SU-DHL-6 (cell line): ENCODE measurements at regions not wholly inside any gene's neighbourhood (a gene's known extent, or its start where the extent isn't known, plus 50 kb on each side); places are given as distances from the start of the nearest gene placed in this dataset.

ENCODE experiments used
- H2AFZ ChIP-seq: fragments of 200-600 bp; sonication (generic); 2 replicates; pipeline ENCODE4 v1.6.1; 2014; ENCODE audit warnings: low read depth, mild to moderate bottlenecking, moderate library complexity, mixed read lengths, antibody characterized with exemption, low read length; ENCODE audit not compliant: severe bottlenecking
- H3F3A ChIP-seq: fragments of 200-600 bp; shearing (Covaris generic); 2 replicates; pipeline ENCODE4 v1.6.0; 2016; ENCODE audit warnings: antibody characterized with exemption, mild to moderate bottlenecking; ENCODE audit not compliant: insufficient read depth
- H3K27ac ChIP-seq: fragments of 200-600 bp; sonication (generic); 2 replicates; pipeline ENCODE4 v1.5.1; 2016; ENCODE audit warnings: low read depth, mild to moderate bottlenecking, low read length, moderate library complexity, mixed read lengths
- H3K27me3 ChIP-seq: fragments of 200-600 bp; sonication (generic), shearing (Covaris generic); 2 replicates; pipeline ENCODE4 v1.6.0; 2014; ENCODE audit warnings: mild to moderate bottlenecking, low read length
- H3K36me3 ChIP-seq: fragments of 200-600 bp; sonication (generic); 2 replicates; pipeline ENCODE4 v1.6.1; 2014; ENCODE audit warnings: mild to moderate bottlenecking, low read length, mixed read lengths
- H3K4me2 ChIP-seq: fragments of 300-600, 200-600 bp; shearing (Covaris generic), sonication (generic); 2 replicates; pipeline ENCODE4 v1.6.0; 2014; ENCODE audit warnings: low read length, low read depth, mild to moderate bottlenecking; ENCODE audit not compliant: poor library complexity, severe bottlenecking
- H3K4me3 ChIP-seq: fragments of 200-600 bp; sonication (generic); 2 replicates; pipeline ENCODE4 v1.5.1; 2014; ENCODE audit warnings: antibody characterized with exemption, low read length, mild to moderate bottlenecking, mixed read lengths; ENCODE audit not compliant: insufficient read depth, poor library complexity, severe bottlenecking
- H3K79me2 ChIP-seq: fragments of 200-600 bp; sonication (generic); 2 replicates; pipeline ENCODE4 v1.6.1; 2014; ENCODE audit warnings: mild to moderate bottlenecking, low read length, moderate library complexity; ENCODE audit not compliant: insufficient read depth
- H3K9ac ChIP-seq: fragments of 200-600 bp; sonication (generic); 2 replicates; pipeline ENCODE4 v1.7.0; 2014; ENCODE audit warnings: mild to moderate bottlenecking, low read length
- H3K9me2 ChIP-seq: fragments of 200-600 bp; sonication (generic); replicated peaks from 2 replicates; pipeline ENCODE4 v1.6.1; 2014; ENCODE audit warnings: low read length; ENCODE audit not compliant: insufficient read depth
- H3K9me3 ChIP-seq: fragments of 200-600 bp; sonication (generic); 2 replicates; pipeline ENCODE4 v1.6.1; 2014; ENCODE audit warnings: low read length, mixed read lengths; ENCODE audit not compliant: insufficient read depth
- H4K20me1 ChIP-seq: fragments of 200-600 bp; sonication (generic); 2 replicates; pipeline ENCODE4 v1.6.1; 2014; ENCODE audit warnings: low read depth, mild to moderate bottlenecking, antibody characterized with exemption, low read length, moderate library complexity, mixed read lengths
- EZH2phosphoT487 ChIP-seq: fragments of 200-600 bp; sonication (generic), shearing (Covaris generic); conservative IDR thresholded peaks from 2 replicates; pipeline ENCODE4 v1.6.1; 2018; ENCODE audit warnings: mild to moderate bottlenecking, antibody characterized with exemption, low read length, moderate library complexity, mixed read lengths
- TF ChIP-seq, protein P1 (sequence below): fragments of 200-600 bp; sonication (generic); IDR thresholded peaks from one replicate; pipeline ENCODE4 v1.5.1; 2017; ENCODE audit warnings: antibody characterized with exemption, mild to moderate bottlenecking, low read length, moderate library complexity; ENCODE audit not compliant: insufficient read depth, poor library complexity, severe bottlenecking

GRCh38 chr7:46157931-46158330, 236.9 kb upstream of the IGFBP3 start:
- no peaks in the 10 kb centered on the region for H3K79me2 ChIP-seq
- H3K4me3 ChIP-seq = no peak overlapping the region
- no peak overlapping the region for H2AFZ ChIP-seq
- TF ChIP-seq EZH2phosphoT487 = no peak
- TF ChIP-seq, protein P1, sequence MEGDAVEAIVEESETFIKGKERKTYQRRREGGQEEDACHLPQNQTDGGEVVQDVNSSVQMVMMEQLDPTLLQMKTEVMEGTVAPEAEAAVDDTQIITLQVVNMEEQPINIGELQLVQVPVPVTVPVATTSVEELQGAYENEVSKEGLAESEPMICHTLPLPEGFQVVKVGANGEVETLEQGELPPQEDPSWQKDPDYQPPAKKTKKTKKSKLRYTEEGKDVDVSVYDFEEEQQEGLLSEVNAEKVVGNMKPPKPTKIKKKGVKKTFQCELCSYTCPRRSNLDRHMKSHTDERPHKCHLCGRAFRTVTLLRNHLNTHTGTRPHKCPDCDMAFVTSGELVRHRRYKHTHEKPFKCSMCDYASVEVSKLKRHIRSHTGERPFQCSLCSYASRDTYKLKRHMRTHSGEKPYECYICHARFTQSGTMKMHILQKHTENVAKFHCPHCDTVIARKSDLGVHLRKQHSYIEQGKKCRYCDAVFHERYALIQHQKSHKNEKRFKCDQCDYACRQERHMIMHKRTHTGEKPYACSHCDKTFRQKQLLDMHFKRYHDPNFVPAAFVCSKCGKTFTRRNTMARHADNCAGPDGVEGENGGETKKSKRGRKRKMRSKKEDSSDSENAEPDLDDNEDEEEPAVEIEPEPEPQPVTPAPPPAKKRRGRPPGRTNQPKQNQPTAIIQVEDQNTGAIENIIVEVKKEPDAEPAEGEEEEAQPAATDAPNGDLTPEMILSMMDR = no peak
- no peak overlapping the region for H3K27ac ChIP-seq
- H3K36me3 ChIP-seq = no peaks in the 10 kb centered on the region
- H3K4me2 ChIP-seq = no peak overlapping the region
- H3K9ac ChIP-seq = no peak overlapping the region
- no peaks in the 10 kb centered on the region for H3F3A ChIP-seq
- H4K20me1 ChIP-seq = no peaks in the 10 kb centered on the region
- no peaks in the 10 kb centered on the region for H3K9me3 ChIP-seq
- no peaks in the 10 kb centered on the region for H3K27me3 ChIP-seq
- no peaks in the 10 kb centered on the region for H3K9me2 ChIP-seq

DNA sequence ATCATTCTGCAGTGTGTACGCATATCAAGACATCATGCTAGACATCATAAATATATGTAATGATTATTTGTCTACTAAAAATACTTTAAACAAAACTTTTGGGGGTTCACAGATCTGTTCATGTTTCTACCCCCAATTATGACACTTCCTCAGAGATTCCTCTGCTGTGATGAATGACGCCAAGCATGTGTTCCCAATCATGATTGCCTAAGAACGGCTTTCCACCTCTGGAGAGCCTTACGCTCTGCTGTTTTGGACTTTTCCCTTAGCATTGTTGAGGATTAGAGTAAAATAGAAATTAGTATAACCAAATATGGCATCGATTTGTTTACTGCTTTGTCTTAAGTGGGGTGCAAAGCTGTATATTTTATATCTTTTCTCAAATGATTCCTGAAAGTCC, 236.3 kb upstream of the IGFBP3 start:
- Histone ChIP-seq H3K9me3 (no peaks in the 10 kb centered on the region), H3K9ac (no peak overlapping the region), H4K20me1 (no peaks in the 10 kb centered on the region), H3K27ac (no peak overlapping the region), H3K4me2 (no peak overlapping the region), H3K36me3 (no peaks in the 10 kb centered on the region), H2AFZ (no peak overlapping the region), H3F3A (no peaks in the 10 kb centered on the region), H3K4me3 (no peak overlapping the region), H3K9me2 (no peaks in the 10 kb centered on the region), H3K27me3 (no peaks in the 10 kb centered on the region), H3K79me2 (no peaks in the 10 kb centered on the region)
- TF ChIP-seq, protein P1 = no peak
- TF ChIP-seq EZH2phosphoT487 = no peak

DNA sequence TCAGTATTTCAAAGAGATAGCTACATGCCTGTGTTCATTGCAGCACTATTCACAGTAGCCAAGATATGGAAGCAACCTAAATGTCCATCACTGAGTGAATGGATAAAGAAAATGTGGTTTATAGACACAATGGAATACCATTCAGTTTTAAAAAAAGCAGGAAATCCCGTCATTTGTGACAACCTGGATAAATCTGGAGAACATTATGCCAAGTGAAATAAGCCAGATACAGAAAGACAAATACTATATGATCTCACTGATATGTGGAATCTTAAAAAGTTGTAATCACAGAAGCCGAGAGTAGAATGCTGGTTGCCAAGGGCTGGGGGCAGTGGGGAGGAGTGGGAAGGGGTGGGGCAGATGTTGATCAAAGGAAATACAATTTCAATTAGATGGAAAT, 235.8 kb upstream of the IGFBP3 start:
- H3K9ac ChIP-seq = no peak overlapping the region
- no peak for TF ChIP-seq EZH2phosphoT487
- TF ChIP-seq, protein P1 = no peak
- no peaks in the 10 kb centered on the region for H3K9me2 ChIP-seq
- no peak overlapping the region for H3K4me2 ChIP-seq
- H3F3A ChIP-seq = no peaks in the 10 kb centered on the region
- no peaks in the 10 kb centered on the region for H3K27me3 ChIP-seq
- H2AFZ ChIP-seq = no peak overlapping the region
- H3K79me2 ChIP-seq = no peaks in the 10 kb centered on the region
- H3K9me3 ChIP-seq = no peaks in the 10 kb centered on the region
- no peak overlapping the region for H3K27ac ChIP-seq
- no peak overlapping the region for H3K4me3 ChIP-seq
- no peaks in the 10 kb centered on the region for H3K36me3 ChIP-seq
- H4K20me1 ChIP-seq = no peaks in the 10 kb centered on the region

- no peaks in the 10 kb centered on the region for H3K9me2 ChIP-seq
- H3K4me3 ChIP-seq = no peak overlapping the region
- H3K9ac ChIP-seq = no peak overlapping the region
- H3K4me2 ChIP-seq = no peak overlapping the region
- H4K20me1 ChIP-seq = no peaks in the 10 kb centered on the region
- H3K27me3 ChIP-seq = no peaks in the 10 kb centered on the region
- H3K27ac ChIP-seq = no peak overlapping the region
- H3K79me2 ChIP-seq = no peaks in the 10 kb centered on the region
- no peak overlapping the region for H2AFZ ChIP-seq
- H3K9me3 ChIP-seq = no peaks in the 10 kb centered on the region
- H3K36me3 ChIP-seq = no peaks in the 10 kb centered on the region
- no peaks in the 10 kb centered on the region for H3F3A ChIP-seq
- TF ChIP-seq, protein P1 = no peak
- TF ChIP-seq EZH2phosphoT487 = no peak
Observed at GRCh38 chr7:46156086-46156485, 235.0 kb upstream of the IGFBP3 start.
